Activated CD4-positive, alpha-beta T cell treated with anti-CD3 and anti-CD28 coated beads, Interleukin-2, amount 50 U/mL, for 1 hour (primary cell): ENCODE measurements at regions not wholly inside any gene's neighbourhood (a gene's known extent, or its start where the extent isn't known, plus 50 kb on each side); places are given as distances from the start of the nearest gene placed in this dataset.

Experiments used
- DNase-seq: peaks from one replicate; pipeline ENCODE4 v3.0.0-alpha.2; 2020

DNA sequence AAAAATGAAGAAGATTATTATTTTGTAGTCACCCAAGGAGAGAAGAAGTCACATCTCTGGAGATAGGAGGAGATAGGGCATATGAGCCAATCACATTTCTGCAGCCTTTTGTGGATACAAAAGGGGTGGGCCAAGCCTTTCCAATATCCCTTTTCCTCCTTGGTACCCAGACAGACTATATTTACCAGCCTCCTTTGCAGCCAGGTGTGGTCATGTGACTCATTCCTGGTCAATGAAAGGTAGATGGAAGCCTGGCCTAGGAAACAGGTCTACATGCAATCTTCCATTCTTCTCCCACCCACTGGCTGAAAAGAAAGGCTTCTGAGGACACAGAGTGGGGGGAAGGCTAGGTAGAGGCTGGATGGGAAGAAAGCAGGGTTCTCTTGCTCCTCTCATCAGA is 58.1 kb upstream of the ERG start:
- no peak for DNase-seq

GRCh38 chr21:38561205-38561604 is 62.9 kb upstream of the ERG start:
- DNase-seq = no peak

DNA sequence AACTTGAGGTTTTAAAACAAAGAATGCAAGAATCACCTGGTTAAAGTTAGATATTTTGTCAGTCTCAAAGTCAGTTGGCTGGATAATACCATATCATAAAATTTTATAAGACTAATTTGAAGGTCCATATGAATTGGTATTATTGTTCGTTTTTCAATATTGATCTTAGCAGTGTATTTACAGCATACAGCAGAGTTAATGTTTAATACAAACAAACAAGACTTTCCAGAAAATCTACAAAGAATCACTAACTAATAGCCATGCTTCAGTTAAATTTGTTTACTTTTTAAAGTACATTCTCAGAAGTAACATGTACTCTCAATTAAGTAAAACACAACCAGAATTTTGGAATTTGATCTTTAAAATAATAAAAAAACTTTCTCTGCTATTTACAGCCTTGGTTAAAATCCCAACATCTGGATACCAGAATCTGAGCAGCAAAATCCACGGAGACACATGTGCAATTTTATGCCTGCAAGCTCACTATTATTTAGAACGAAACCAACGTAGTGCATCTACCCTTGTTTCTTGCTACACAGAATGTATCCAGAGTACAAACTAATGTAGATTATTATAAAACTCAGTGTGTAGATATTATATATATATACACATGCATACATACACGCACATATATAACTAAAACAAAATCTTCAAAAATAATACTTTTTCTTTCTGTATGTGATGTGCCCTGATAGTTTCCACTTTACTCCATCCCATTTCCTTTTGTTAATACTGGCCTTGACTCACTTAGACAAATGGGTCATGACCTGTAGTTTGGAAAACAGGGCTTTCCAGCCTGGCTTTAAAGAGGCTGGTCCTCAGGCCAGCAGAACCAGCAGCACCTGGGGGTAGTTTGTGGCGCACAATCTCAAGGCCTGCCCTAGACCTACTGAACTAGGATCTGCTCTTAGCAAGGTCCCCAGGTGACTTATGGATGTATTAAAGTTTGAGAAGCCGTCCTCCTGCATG is 63.6 kb upstream of the ERG start:
- no peak for DNase-seq

GRCh38 chr21:38567335-38567969 is 69.2 kb upstream of the ERG start:
- DNase-seq = no peak

DNA sequence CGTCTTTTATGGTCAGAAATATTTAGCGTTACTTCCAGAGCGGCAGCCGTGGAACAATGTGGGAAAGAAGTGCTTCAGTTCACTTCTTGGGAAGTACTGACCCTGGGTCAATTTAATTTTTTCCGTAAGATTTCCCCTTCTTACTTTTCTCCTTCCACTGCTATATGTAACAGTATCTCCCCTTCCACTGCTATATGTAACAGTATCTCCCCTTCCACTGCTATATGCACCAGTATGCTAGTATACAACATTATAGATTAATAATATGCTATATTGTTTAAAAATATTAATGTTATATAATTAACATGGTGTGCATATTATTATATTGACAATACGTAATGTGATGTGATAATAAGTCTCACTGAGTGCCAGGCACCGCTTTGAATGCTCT is 69.7 kb upstream of the ERG start:
- no peak for DNase-seq

GRCh38 chr21:38569733-38570132 is 71.5 kb upstream of the ERG start:
- DNase-seq = no peak

GRCh38 chr21:38570596-38570995 is 72.3 kb upstream of the ERG start:
- no peak for DNase-seq

DNA sequence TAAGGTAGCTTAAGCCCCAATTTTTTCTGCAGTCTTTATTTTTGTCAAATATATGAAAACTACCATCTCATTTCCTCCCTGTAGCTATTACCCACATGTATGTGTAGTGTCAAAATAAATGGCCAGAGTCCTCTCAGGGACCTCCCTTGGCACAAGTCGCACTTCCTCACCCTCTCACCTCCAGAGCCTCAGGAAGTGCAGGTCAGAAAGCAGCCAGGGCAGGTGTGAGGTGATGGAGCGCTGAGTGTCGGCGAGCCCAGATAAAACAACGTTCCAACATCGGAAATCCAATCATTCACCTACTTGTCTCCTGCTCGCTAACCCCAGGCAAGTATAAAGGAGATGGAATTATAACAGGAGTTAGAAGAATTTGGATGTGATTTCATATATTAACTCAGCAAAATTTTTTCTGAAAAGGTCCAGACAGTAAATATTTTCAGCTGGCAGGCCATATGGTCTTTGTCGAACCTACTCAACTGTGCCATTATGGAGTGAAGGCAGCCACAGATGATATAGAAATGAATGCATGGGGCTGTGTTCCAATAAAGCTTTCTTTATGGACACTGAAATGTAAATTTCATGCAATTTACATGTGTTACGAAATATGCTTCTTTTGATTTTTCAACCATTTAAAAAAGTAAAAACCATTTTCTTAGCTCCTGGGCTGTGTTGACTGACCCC is 76.8 kb upstream of the ERG start:
- no peak for DNase-seq

GRCh38 chr21:38577887-38578286 is 79.6 kb upstream of the ERG start:
- DNase-seq = no peak

DNA sequence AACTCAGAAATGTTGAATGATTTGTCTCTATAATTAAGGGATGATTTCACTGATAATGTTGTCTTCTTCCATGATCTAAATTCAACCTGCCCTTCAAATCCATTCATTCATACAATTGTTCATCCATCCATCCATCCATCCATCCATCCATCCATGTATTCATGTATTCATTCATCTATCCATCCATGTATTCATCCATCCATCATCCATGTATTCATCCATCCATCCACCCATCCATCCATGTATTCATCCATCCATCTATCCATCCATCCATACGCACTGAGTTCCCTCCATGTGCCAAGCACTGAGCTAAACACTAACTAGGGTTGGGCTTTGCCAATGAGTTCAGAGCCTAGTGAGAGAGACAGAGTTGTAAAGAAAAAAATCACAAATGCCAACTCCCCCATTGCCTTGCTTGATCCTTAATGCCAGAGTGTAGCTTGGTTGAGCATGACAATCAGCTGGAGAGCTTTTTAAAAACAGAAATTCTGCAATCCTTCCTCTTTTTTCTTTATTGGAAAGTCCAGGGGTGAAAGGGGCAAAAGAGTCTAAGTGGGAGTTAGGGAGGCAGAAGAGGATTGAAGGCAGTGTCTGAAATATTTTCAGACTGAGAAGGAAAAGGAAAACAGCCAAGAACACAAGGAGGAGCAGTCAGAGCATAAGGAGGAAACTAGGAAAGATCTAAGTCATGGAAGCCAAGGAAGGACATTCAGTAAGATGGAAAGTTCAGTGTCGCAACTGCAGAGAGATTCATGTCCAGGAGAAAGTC is 92.4 kb upstream of the ERG start:
- DNase-seq = no peak

DNA sequence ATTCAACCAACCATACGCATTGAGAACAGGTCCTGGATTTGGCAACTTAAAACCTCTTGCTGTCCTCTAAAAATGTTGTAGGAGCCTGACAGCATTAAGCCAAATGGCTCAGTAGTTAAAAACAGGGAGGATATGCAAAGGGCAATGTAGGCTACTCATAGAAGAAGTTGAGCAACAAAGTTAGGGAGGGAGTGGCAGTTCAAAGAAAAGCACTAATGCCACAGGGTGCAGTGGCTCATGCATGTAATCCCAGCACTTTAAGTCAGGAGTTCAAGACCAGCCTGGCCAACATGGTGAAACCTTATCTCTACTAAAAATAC is 92.9 kb upstream of the ERG start:
- no peak for DNase-seq

GRCh38 chr21:38596264-38597042 is 98.2 kb upstream of the ERG start:
- DNase-seq = no peak

DNA sequence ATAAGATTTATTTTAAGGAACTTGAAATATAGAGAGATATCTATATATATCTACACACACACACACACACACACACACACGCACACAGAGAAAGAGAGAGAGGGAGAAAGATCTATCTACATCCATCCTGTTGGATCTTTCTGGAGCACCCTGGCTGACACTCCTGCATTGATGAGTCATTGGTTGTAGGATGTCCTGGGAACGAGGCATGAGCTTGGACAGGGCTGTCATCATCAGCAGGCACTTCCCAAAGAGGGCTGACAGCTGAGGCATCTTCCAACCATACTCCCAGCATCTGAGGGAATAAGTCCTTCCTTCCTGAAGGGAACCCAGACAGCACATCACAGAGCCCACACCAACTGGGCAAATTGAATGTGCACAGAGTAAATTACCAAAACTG is 99.1 kb upstream of the ERG start:
- no peak for DNase-seq

DNA sequence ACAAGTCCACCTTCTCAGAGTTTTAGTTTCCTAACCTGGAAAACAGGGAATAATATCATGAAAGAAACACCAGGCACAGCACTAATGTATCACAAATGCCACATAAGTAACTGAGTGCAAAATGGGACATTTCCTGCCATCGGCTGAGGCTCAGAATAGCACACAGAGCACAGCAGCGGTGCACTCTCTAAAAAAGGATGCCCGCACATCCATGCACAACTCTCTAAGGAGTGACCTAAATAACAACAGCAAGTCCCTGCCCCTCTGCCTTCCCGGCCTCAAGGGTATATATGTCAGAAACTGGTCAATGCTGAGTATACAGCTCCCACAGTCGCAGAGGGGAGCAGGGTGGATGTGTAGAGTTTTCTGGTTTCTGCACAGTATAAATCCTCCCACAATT is 100.1 kb upstream of the ERG start:
- no peak for DNase-seq

DNA sequence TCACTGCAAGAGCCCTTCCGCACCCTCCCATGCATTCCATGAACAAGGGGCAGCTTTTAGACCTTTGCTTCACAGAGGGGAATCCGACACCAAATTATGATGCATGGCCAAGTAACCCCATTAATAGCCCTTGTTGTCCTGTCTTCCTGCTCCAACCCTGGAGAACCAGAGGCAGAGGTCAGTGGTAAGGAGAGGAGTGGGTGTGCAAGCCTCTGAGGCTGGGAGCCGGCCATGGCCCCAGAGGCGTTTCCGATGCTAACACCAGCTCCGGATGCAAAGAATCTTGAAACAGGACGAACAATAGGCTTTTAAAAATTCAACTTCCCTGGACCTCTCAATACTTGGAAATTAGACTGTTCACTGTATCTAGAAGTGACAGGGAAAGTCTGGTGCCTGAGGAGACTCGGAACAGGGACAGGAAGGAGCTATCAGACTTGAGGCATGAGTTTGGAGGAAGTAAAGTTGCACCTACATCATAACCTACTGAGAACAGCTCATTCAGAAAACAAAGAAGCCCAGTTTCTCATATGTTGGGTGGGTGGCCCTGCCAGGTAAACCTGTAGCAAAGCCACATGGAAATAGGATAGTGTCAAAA is 101.2 kb upstream of the ERG start:
- DNase-seq = no peak

- no peak for DNase-seq
Observed at GRCh38 chr21:38600106-38600505, 101.8 kb upstream of the ERG start.

- DNase-seq = no peak
Observed at GRCh38 chr21:38605236-38605635, 107.0 kb upstream of the ERG start.

DNA sequence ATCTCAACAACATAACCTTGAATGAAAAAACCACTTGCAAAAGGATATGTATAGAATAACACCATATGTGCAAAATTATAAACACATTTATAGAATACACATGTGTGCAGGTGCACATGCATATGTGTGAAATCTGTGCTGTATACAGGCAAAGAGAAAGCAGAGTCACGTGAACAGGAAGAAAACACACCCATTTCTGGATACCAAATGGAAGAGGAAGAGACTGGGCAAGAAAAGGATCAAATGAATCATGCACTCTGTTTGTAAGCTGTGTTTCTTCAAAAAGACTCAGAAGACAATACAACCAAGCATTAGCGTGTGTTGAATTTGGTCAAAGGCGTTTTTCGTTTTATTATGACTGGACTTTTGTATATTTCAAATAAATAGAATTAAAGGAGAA is 111.3 kb upstream of the ERG start:
- no peak for DNase-seq

GRCh38 chr21:38610623-38611251 is 112.5 kb upstream of the ERG start:
- no peak for DNase-seq

- no peak for DNase-seq
Observed at GRCh38 chr21:38611277-38611676, 113.0 kb upstream of the ERG start.

DNA sequence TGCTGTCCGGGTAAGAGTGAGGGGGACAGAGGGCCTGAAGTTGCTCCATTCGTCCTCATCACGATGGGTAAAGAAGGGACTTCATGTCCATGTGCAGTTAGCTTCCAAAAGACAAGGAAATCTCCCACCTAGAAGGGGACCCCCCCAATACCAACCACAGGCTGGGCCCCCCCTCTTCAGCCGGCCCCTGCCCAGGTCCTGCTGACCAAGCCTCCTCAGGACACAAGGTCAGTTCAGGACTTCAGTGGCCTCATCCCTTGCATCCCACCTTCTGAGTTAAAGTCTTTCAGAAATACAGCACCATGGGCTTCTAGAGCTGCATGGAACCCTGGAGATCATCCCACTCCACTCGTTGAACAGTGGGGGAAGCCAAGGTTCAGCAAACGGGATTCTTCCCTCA is 115.4 kb upstream of the ERG start:
- DNase-seq = no peak

DNA sequence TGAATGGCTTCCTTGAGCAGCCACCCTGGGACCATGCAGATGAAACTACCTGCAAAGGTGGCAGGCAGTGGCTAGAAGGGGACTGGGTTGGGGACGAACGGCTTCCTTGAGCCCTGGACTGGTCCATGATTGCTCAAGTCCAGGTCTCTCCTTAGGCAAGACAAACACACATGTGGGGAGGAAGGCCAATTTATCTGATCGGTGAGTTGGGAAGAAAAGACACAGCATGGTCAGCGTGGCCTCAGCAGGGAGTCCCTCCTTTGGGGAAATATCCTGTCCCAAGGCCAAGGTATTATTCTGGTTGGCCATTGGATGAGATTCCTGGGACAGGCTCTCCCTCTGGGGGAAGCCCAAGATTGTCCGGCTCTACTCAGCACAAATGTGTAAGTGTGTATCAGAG is 116.3 kb upstream of the ERG start:
- no peak for DNase-seq
